ENCODE measurements at regions not wholly inside any gene's neighbourhood (a gene's known extent, or its start where the extent isn't known, plus 50 kb on each side); places are given as distances from the start of the nearest gene placed in this dataset.

GRCh38 chr12:69073035-69073434, 140.1 kb upstream of the CPM start:
- TF ChIP-seq CTCF (IDR thresholded peaks at IDR 0.05; ENCODE audit: insufficient read depth, low read depth, low read length) (no peak), EZH2 (IDR thresholded peaks at IDR 0.05; ENCODE audit: insufficient read depth, low read length) (no peak)
